ENCODE measurements at regions not wholly inside any gene's neighbourhood (a gene's known extent, or its start where the extent isn't known, plus 50 kb on each side); places are given as distances from the start of the nearest gene placed in this dataset.

DNA sequence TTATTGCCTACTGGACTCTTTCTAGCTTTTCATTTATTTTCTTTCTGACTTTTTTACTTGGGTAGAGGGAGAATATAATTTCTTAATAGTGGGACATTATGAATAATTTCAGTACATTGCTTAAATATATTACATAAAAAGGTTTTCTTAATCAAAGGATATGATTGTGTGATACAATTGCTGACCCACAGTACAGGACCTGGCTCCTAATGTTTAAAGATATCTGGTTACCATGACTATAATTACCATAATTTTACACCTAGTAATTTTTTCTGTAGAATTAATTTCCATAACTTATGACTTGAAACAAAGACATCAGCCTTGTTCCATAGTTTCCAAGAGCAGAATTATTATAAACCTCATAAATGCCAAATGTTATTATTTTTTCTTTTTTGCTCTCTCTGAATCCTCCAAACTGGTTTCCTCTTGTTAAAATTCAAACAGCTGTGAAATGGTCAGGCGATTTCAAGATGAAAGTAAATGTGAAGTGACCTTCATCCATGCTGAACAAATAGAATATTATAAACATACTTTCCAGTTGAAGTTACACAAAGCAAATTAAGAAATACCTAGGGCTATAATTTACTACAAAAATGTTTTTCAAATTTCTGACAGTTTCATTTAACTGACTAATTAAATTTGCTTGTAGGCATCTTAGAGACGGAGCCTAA lies 301.2 kb upstream of the TYRP1 start:
- H3K9ac ChIP-seq (ENCODE audit: low read depth, low read length), result no peak overlapping the region
- no peak overlapping the region for H3K27ac ChIP-seq (ENCODE audit: low read length)
- DNase-seq (no peak), ATAC-seq (ENCODE audit: insufficient read depth, low read depth) (no peak)
- H3K4me3 ChIP-seq (ENCODE audit: low read depth in 1 of 2, low read length in 2 of 2), result no peak overlapping the region
- no peaks in the 10 kb centered on the region for H3K9me3 ChIP-seq (ENCODE audit: insufficient read depth, low read length, severe bottlenecking)
- H3K4me1 ChIP-seq (ENCODE audit: insufficient read depth, low read length), result no peaks in the 10 kb centered on the region
- no peak for TF ChIP-seq EZH2 (IDR thresholded peaks at IDR 0.05; ENCODE audit: borderline replicate concordance, low read depth, low read length, severe bottlenecking)
- TF ChIP-seq, protein P1, sequence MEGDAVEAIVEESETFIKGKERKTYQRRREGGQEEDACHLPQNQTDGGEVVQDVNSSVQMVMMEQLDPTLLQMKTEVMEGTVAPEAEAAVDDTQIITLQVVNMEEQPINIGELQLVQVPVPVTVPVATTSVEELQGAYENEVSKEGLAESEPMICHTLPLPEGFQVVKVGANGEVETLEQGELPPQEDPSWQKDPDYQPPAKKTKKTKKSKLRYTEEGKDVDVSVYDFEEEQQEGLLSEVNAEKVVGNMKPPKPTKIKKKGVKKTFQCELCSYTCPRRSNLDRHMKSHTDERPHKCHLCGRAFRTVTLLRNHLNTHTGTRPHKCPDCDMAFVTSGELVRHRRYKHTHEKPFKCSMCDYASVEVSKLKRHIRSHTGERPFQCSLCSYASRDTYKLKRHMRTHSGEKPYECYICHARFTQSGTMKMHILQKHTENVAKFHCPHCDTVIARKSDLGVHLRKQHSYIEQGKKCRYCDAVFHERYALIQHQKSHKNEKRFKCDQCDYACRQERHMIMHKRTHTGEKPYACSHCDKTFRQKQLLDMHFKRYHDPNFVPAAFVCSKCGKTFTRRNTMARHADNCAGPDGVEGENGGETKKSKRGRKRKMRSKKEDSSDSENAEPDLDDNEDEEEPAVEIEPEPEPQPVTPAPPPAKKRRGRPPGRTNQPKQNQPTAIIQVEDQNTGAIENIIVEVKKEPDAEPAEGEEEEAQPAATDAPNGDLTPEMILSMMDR (IDR thresholded peaks at IDR 0.05; ENCODE audit: borderline replicate concordance, extremely low read depth, low read length, poor library complexity, severe bottlenecking), result no peak
- H2AFZ ChIP-seq (ENCODE audit: low read depth, low read length), result no peak overlapping the region
- H3K27me3 ChIP-seq (ENCODE audit: insufficient read depth, low read length, poor library complexity), result no peaks in the 10 kb centered on the region
- H3K36me3 ChIP-seq (ENCODE audit: insufficient read depth, low read length), result no peaks in the 10 kb centered on the region
- H3K4me2 ChIP-seq (ENCODE audit: insufficient read depth, low read length), result no peak overlapping the region
- no peaks in the 10 kb centered on the region for H4K20me1 ChIP-seq (ENCODE audit: insufficient read depth, low read length)
- H3K79me2 ChIP-seq (ENCODE audit: insufficient read depth, low read length), result no peaks in the 10 kb centered on the region

DNA sequence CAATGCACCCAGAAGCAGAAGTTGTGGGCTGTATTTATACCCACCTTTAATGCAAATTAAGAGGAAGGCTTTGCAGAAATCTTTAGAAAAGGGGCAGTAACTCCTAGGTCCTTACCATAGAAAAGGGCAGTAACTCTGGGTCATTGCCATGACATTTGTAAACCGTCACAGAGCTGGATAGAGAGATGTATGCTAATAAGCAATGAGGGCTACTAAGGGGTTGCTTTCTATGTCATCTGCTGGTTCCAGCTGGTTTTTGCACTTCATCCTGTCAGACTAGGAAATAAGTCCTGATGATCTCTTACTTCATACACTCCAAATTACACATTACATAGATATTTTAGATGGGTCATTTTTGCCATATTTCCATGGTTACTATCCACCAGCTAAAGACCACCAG lies 299.1 kb upstream of the TYRP1 start:
- Histone ChIP-seq H3K4me2 (ENCODE audit: insufficient read depth, low read length) (no peak overlapping the region), H3K27ac (ENCODE audit: low read length) (no peak overlapping the region), H3K9me3 (ENCODE audit: insufficient read depth, low read length, severe bottlenecking) (no peaks in the 10 kb centered on the region), H3K79me2 (ENCODE audit: insufficient read depth, low read length) (no peaks in the 10 kb centered on the region), H3K4me3 (ENCODE audit: low read depth in 1 of 2, low read length in 2 of 2) (no peak overlapping the region), H2AFZ (ENCODE audit: low read depth, low read length) (no peak overlapping the region), H3K36me3 (ENCODE audit: insufficient read depth, low read length) (no peaks in the 10 kb centered on the region), H3K4me1 (ENCODE audit: insufficient read depth, low read length) (no peaks in the 10 kb centered on the region), H3K27me3 (ENCODE audit: insufficient read depth, low read length, poor library complexity) (no peaks in the 10 kb centered on the region), H3K9ac (ENCODE audit: low read depth, low read length) (no peak overlapping the region), H4K20me1 (ENCODE audit: insufficient read depth, low read length) (no peaks in the 10 kb centered on the region)
- ATAC-seq (ENCODE audit: insufficient read depth, low read depth) (no peak), DNase-seq (no peak)
- no peak for TF ChIP-seq EZH2 (IDR thresholded peaks at IDR 0.05; ENCODE audit: borderline replicate concordance, low read depth, low read length, severe bottlenecking)
- TF ChIP-seq, protein P1 (IDR thresholded peaks at IDR 0.05; ENCODE audit: borderline replicate concordance, extremely low read depth, low read length, poor library complexity, severe bottlenecking), result no peak

DNA sequence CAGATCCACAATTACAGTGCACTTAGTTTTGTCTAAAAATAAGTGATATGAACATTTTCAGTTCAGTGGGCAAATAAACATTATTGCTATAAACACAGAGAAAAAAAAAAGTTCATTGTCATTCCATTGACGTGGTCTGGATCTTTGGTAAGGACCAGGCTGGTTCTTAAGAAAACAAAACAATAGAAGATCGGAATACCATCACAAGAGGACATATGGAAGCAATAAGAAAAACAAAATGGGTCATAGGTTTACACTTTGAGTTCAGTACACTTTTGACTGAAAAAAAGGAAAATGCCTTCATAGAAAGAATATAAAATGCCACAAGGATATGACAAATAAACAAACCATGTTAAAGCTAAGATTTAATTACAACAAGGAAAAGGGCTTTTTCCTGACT lies 289.5 kb upstream of the TYRP1 start:
- Histone ChIP-seq H3K27me3 (ENCODE audit: insufficient read depth, low read length, poor library complexity) (no peaks in the 10 kb centered on the region), H3K79me2 (ENCODE audit: insufficient read depth, low read length) (no peaks in the 10 kb centered on the region), H3K36me3 (ENCODE audit: insufficient read depth, low read length) (no peaks in the 10 kb centered on the region), H3K9me3 (ENCODE audit: insufficient read depth, low read length, severe bottlenecking) (no peaks in the 10 kb centered on the region), H3K27ac (ENCODE audit: low read length) (no peak overlapping the region), H3K4me3 (ENCODE audit: low read depth in 1 of 2, low read length in 2 of 2) (no peak overlapping the region), H3K9ac (ENCODE audit: low read depth, low read length) (no peak overlapping the region), H3K4me1 (ENCODE audit: insufficient read depth, low read length) (no peaks in the 10 kb centered on the region), H4K20me1 (ENCODE audit: insufficient read depth, low read length) (no peaks in the 10 kb centered on the region), H2AFZ (ENCODE audit: low read depth, low read length) (no peak overlapping the region), H3K4me2 (ENCODE audit: insufficient read depth, low read length) (no peak overlapping the region)
- DNase-seq, result no peak
- ATAC-seq (ENCODE audit: insufficient read depth, low read depth), result no peak
- TF ChIP-seq EZH2 (IDR thresholded peaks at IDR 0.05; ENCODE audit: borderline replicate concordance, low read depth, low read length, severe bottlenecking), result no peak
- TF ChIP-seq, protein P1 (IDR thresholded peaks at IDR 0.05; ENCODE audit: borderline replicate concordance, extremely low read depth, low read length, poor library complexity, severe bottlenecking), result no peak
